GM12874 (cell line): ENCODE measurements at regions not wholly inside any gene's neighbourhood (a gene's known extent, or its start where the extent isn't known, plus 50 kb on each side); places are given as distances from the start of the nearest gene placed in this dataset.

Experiments
- TF ChIP-seq, protein P1 (sequence below): IDR thresholded peaks from 2 replicates; pipeline ENCODE4 v1.5.1; 2011; ENCODE audit warnings: low read depth, mild to moderate bottlenecking, control low read depth, low read length, moderate library complexity; ENCODE audit not compliant: insufficient read depth

DNA sequence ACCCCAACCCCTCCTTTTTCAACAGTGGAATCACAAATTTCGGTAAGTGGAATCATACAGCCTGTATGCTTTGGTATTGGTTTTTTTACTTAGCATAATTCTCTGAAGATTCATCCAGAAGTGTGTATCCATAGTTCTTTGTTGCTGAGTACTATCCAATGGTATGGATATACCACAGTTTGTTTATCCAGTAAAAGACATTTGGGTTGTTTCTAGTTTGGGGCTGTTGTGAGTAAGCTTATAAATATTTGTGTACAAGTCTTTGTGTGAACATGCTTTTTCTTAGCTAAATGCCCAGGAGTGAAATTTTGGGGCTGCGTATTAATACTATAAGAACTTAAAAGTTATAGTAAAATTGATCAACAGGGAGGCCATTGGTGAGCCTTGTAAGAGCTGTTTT, 57.5 kb upstream of the GC start:
- TF ChIP-seq, protein P1, sequence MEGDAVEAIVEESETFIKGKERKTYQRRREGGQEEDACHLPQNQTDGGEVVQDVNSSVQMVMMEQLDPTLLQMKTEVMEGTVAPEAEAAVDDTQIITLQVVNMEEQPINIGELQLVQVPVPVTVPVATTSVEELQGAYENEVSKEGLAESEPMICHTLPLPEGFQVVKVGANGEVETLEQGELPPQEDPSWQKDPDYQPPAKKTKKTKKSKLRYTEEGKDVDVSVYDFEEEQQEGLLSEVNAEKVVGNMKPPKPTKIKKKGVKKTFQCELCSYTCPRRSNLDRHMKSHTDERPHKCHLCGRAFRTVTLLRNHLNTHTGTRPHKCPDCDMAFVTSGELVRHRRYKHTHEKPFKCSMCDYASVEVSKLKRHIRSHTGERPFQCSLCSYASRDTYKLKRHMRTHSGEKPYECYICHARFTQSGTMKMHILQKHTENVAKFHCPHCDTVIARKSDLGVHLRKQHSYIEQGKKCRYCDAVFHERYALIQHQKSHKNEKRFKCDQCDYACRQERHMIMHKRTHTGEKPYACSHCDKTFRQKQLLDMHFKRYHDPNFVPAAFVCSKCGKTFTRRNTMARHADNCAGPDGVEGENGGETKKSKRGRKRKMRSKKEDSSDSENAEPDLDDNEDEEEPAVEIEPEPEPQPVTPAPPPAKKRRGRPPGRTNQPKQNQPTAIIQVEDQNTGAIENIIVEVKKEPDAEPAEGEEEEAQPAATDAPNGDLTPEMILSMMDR, result no peak

DNA sequence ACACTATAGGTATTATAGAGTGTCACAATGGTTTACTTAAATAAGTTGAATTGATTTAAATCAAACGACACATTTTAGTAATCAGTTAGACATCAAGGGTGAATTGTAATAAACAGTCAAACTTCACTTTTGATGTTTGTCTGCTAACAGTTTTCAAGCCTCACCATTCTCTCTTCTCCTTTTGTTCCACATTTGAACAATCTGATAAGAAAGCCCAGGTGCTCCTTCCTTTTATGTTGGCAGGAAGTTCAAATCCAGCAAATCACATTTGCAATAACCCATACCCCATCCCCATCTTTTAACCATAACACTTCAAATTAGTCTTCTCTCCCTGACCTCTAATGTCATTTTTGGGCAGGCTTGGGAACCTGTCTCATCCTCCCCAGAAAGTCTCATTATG, 63.4 kb upstream of the GC start:
- TF ChIP-seq, protein P1, result no peak

DNA sequence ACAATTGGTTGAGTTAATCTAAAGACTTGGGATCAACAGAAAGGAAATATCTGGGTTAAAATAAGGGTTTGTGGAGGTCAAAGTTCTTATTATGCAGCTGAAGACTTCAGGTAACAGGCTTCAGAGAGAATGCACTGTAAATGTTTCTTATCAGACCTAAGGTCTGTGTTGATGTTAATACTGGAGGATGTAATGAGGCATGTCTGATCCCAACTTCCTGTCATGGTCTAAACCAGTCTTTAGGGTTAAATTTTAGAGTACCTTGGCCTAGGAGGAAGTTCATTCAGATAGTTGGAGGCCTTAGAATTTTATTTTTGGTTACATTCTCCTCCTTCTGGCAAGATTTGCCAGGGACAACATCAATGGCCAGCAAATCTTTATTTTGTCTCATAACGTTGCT, 72.1 kb upstream of the GC start:
- TF ChIP-seq, protein P1, result no peak

DNA sequence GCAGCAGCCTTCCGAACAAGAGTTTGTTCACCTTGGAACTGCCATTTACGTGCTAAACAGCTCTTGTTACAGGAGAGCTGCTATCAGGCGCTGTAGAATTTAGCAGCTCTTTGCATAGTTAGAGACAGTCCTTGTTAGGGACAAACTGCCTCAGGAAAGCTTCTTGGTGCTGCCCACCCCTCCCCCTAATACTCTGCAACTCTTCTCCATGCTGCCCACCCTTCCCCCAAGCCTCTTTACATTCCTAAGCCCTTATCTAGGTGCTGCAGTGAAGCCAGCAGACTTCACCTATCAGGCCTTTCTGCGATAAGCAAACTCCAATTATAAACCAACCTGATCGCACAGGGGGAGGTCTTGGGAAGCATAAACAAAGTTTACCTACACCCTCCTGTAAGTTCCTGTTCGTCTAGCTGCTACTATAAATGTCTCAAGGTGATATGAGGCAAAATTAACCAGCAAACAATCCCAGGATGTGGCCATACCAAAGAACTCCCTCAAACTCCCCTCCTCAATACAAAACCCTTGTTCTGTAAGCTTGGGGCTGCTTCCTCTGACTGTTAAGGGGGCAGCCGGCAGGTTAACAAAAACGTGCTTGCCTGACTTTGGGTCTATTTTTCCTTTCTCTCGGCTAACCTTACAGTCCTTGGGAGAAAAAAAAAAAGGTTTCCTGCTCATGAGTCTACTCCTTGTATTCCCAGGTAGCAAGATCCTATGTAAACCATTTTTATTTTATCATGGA, 74.0 kb upstream of the GC start:
- TF ChIP-seq, protein P1, result no peak

DNA sequence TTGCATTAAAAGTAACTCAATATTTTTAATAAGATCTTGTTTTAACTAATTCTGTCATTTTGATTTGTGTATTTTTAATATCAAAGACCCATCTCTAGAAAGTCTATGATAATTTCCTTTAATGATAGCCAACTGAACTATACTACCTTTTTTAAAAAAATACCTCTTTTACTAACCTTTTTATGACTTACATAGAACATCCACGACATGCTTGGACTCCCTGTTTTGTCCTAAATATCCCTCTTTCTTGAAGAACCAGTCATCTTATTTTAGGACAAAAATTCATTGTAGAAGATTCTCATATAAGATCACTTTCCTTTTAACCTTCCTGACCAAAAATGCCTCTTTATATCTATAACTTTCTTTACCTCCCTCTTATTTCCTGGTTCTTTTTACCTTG, 76.8 kb upstream of the GC start:
- TF ChIP-seq, protein P1, result no peak

DNA sequence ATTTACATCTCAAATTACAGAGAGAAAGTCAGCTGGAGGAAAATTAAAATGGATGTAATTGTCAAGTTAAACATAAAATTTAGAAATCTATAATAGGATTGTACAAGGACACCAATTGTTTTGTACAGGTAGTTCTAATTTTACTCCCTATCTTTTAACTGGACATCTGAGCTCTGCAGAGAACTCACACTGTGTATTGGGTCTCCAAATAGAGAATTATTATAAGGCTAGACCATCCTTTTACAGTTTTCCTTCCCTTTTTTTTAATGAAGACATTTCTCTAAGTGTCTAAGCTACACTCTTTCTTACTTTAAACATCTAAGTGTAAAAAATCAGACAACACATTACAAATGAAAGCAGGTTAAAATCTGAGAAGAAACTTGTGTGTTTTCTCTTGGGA, 78.4 kb upstream of the GC start:
- TF ChIP-seq, protein P1, result no peak

DNA sequence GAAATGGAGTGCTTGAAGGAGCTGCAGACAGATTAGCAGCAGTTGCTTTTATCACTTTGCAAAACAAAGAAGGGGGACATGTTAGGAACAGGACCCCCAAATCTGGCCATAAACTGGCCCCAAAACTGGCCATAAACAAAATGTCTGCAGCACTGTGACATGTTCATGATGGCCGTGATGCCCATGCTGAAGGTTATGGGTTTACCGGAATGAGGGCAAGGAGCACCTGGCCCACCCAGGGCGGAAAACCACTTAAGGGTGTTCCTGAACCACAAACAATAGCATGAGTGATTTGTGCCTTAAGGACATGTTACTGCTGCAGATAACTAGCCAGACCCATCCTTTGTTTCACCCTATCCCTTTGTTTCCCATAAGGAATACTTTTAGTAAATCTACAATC, 79.6 kb upstream of the GC start:
- TF ChIP-seq, protein P1, result no peak
